ENCODE measurements at regions not wholly inside any gene's neighbourhood (a gene's known extent, or its start where the extent isn't known, plus 50 kb on each side); places are given as distances from the start of the nearest gene placed in this dataset.

GRCh38 chr18:51654488-51655326, 457.2 kb upstream of the MEX3C start:
- peak in 1 of 2 experiments; percentile 16 for DNase-seq

GRCh38 chr18:51655327-51655698, 457.8 kb upstream of the MEX3C start:
- no peak for DNase-seq

DNA sequence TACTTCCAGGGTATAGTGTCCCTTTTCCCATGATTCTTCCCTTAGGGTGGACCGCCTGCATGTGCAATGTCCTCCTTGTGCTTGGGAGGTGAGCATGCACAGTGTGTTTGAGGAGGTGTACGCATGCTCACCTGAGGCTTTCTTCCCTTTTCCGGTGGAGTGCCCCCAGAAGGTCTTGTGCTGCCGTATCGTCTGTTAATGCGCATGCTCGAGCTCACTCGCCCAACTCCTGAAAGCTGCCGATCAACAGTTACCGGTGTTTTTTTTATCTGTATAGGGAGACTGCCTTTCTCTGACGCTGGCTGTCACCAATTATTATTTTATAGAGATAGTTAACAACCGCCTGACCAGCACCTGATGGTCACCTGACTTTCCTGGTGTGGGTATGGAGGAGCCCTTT, 458.8 kb upstream of the MEX3C start:
- no peak for DNase-seq

DNA sequence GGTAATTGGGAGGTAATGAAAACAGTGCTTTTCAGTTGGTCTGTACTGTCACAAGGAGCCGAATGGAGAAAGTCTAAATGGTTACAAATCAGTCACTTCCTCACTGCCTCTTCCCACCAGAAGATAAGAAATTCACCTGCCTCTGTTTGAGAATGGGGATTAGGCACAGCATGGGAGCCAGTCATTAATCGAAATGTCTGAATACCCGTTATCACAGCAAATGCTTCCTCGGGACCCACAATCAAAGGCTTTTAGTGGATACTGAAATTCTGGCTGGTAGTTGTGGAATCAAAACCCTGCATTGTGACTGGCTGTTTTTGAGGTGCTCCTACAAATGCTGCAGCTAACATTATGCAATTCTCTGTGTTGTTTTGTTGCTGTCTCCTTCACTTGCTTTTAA, 461.0 kb upstream of the MEX3C start:
- no peak for DNase-seq

DNA sequence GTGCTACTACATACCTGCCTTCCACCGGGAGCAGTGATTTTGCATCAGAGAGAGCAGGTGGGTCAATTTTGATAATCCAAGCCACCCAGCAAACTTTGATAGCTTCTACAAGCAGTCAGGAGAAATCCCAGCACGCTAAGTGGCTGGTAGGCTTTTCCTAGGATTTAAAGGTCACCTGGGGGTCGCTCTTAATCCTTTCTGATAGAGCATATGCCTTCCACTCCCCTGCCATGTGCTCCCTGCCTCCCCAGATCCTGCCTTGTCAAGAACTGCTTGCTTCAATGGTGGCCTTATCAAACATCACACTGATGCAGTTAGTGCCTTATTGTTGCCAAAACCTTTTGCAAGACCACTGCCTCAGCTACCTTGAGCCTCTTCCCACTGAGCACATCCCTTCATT, 462.3 kb upstream of the MEX3C start:
- DNase-seq: no peak

- no peak for DNase-seq
Observed at GRCh38 chr18:51660188-51660715, 462.8 kb upstream of the MEX3C start.

DNA sequence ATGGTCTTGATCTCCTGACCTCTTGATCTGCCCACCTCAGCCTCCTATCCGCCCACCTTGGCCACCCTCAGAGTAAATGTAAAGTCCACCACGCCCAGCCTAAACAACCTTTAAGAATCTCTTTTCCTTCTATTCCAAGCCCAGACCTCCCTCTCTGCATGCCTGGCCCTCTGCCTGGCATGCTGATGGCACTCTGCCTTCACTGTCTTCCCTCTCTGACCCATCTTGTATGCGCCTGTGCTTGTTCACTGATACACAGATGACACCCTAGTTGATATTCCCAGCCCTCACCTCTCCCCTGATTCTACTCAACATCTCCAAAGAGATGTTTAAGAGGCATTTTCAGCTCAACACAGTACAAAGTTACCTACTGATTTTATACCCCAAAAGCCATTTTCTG, 466.8 kb upstream of the MEX3C start:
- DNase-seq: no peak

GRCh38 chr18:51666763-51667191, 469.3 kb upstream of the MEX3C start:
- DNase-seq: peak in 1 of 2 experiments; percentile 47

DNA sequence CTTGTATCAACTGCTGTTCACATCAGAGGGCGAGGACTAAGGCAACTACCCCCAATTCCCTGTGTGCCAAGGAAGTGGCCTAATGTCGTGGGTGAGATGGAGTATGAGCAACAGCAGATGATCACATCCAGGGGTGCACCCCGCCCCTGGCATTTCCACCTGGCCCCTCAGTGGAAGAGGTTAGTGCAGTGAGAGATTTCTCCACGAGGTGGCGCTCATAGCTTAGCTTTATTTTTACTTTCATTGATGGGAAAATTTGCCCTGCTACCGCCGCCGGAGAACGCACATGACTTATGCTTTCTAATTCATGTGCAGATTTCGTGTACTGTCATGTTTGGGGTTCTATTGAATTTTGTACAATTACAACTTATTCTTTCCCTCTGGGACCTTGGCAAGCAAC, 470.6 kb upstream of the MEX3C start:
- peak; percentile 41 to 64 for DNase-seq

GRCh38 chr18:51668607-51669006, 471.1 kb upstream of the MEX3C start:
- DNase-seq: no peak

DNA sequence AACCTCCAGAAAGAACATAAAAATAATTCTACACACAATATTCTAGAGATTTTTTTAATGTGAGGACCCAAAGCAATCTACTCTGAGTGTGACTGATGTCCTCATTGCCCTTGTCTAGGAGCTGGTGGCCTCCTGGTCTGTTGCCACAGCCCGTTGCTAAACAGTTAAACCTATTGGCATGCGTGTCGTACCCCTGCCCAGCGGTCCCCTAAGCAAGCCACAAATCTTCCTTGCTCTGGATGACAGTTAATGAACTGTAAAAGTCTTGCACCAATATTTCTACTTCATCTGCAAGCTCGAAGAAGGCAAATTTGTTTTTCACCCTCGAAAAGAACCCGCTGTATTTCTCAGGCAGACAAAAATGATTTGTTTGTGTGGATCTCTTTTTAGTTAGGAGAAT, 489.1 kb upstream of the MEX3C start:
- no peak for DNase-seq

DNA sequence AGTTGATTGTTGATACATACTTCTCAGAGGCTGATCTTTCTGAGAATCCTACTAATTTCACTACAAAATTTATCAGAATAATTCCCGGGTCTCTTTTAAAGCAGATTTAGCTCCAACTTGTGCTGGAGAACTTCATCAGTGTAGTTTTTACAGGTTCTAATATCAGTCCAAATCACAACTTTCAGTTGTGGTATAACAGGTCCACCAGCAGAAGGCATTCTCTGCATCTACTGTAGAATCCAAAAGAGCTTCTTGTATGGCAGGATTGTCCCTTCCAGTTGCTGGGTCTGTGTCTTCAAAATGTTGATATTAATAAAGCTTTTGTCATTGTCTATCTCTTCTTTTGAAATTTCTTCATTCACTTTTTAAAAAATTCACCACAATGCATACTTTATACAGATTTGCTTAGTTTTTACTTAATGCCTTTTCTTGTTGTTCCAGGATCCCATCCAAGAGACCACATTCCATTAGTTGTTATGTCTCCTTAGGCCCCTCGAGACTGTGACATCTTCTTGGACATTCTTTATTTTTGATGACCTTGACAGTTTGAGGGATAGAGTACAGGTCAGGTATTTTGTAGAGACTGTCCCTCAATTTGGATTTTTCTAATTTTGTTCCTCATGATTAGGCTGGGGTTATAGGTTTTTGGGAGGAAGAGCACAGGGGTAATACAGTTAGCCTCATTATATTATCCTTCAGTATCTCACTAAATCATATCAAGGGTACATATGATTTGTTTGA, 490.5 kb upstream of the MEX3C start:
- DNase-seq: no peak

DNA sequence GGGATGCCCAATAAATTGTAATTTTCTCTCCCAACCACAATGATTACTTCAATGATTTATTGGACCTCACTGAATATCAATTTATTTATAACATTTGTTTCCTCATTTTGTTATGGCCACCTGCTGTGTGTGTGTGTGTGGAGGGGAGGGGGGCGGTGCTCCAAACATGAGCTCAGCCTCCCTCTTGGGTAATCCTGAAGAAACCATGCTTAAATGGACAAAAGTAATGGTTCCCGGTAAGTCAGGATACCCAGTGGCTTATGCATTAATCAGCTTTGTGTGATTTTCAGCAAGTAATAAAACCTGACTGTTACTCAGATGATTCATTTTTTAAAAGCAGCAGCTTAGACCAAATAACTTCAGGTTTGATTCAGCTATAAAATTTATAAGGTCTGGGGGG, 495.1 kb upstream of the MEX3C start:
- DNase-seq: no peak

- no peak for DNase-seq
Observed at GRCh38 chr18:51711298-51711889, 513.9 kb upstream of the MEX3C start.

GRCh38 chr18:51712821-51713220, 515.3 kb upstream of the MEX3C start:
- DNase-seq: no peak

GRCh38 chr18:51716277-51716676, 518.8 kb upstream of the MEX3C start:
- no peak for DNase-seq

DNA sequence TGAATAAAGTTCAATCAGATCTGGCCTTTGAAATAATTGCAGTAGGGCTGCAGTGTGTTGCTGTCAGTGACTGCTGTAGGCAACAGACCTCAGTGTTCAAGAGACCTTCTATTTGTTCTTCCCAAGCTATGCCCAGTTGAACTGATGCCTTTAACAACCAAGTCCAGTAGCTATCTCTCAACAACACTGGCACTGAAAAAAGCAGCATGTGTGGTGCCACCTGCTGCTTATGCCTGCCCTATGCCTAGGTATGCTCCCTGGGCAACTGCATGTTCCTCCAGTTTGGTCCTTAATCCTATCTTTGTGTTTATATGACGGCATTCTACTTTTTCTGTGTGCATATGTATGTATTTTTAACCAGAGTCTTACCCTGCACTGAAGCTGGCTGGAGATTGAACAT, 523.9 kb upstream of the MEX3C start:
- DNase-seq: no peak

DNA sequence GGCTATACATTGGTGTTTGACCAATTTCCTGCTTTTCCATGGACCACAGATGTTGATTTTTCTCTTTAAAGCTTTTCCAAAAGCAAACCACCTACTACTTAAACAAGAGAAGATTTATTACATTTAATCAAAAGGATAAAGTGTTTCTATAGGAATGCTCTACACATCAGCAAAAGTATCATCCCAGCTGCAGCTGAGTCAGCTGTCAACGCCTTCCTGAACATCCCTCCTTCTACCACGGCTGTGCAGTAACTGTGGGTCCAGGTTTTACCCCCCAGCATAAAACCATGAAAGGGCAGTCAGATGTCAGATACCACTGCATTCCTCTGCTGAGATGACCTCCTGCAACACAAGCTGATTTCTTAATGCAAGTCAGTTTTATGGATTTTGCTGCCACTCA, 524.5 kb upstream of the MEX3C start:
- no peak for DNase-seq

DNA sequence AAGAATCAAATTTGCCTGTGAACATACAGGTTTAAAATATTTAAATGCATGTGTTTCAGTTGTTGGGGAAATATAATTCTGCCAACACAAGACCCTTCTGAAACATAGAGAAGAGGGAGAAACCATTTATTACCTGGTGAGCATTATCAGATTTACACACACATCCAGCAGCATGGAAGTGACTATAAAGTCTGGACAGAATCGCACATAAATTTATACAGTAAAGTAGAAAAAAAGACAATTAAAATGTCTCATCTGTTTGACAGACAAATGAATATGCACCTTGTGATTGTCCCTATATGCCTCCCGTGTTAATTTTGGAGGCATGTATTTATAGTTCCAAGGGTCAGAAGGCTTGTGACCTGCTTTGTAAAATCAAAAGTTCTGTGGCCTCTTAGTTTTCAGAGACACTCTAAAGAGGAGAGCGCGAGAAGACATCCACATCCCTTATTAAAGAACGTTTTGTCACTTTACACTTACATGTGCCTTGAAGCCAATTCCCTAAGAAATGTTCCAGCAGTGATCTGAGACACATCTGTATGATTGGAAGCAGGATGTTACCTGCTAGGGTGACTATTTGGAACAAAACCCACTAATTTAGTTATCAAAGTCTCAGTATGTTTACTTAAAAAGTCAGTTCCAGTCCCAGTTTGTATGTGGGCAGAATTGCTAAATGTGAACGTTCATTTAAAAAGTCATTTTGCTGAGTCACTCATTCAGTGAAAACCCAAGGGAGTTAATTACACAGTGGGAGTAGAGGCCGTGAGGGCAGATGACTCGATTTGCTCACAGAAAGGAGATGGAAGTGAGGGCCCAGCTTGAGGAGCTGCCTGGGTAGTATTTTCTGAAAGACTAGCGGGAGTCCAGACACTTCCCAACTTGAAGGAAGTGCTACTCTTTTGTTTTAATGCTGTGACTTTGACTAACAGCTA, 527.6 kb upstream of the MEX3C start:
- DNase-seq: peak in 1 of 2 experiments; percentile 8

DNA sequence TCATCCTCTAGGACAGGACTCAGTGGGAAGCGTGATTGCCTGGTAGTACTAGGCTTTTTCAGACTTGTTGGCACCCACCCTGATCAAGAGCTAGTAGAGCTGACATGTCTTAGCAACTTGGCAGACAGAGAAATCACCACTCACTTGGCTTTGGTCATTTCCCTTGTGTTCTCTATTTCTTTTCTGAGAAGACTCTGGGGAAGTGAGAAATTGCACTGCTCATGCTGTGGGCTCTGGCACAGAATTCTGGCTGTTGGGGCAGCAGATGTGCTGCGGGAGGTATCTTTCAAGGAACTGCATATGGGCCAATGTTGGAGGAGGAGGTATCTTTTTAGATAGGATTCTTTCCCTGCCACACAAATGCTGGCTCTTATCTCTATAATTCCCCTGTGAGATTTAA, 529.1 kb upstream of the MEX3C start:
- DNase-seq: no peak

- no peak for DNase-seq
Observed at GRCh38 chr18:51727780-51728179, 530.3 kb upstream of the MEX3C start.

- no peak for DNase-seq
Observed at GRCh38 chr18:51731070-51731469, 533.6 kb upstream of the MEX3C start.

DNA sequence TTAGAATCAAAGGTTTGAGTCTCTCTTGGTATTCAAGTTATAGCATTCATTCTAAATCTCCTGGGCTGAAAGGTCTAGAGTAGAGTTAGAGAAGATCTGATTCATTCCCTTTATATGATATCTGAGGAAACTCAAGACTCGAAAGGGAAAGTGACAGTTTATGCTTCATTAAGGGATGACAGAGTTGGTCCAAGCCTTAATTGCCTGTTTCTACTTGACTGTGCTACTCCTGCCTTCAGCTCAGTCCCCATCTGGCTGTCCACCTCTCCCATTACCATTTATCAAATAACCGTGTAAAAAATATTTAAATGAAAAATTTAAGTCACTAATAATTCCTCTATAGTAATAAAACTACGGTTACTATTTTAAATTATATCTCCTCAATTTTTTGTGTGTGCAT, 537.1 kb upstream of the MEX3C start:
- DNase-seq: no peak
